HEK293T (cell line): ENCODE measurements at regions not wholly inside any gene's neighbourhood (a gene's known extent, or its start where the extent isn't known, plus 50 kb on each side); places are given as distances from the start of the nearest gene placed in this dataset.

ENCODE experiments used
- ARNT ChIP-seq: fragments of 450-650 bp; IDR thresholded peaks from 2 replicates; pipeline ENCODE4 v1.6.1; 2017; ENCODE audit warnings: mild to moderate bottlenecking
- BHLHE40 ChIP-seq: fragments of 450-650 bp; IDR thresholded peaks from 2 replicates; pipeline ENCODE4 v1.6.1; 2016; ENCODE audit warnings: mild to moderate bottlenecking, moderate library complexity, borderline replicate concordance
- CTBP1 ChIP-seq: fragments of 450-650 bp; IDR thresholded peaks from 2 replicates; pipeline ENCODE4 v1.6.1; 2016; ENCODE audit warnings: borderline replicate concordance
- ELF4 ChIP-seq: fragments of 450-650 bp; IDR thresholded peaks from 2 replicates; pipeline ENCODE4 v1.6.1; 2017; ENCODE audit warnings: antibody characterized with exemption
- FOXA1 ChIP-seq: fragments of 450-650 bp; IDR thresholded peaks from 2 replicates; pipeline ENCODE4 v1.6.1; 2016; ENCODE audit warnings: mild to moderate bottlenecking
- FOXK2 ChIP-seq: fragments of 450-650 bp; IDR thresholded peaks from 2 replicates; pipeline ENCODE4 v1.6.1; 2016; ENCODE audit warnings: mild to moderate bottlenecking
- FOXM1 ChIP-seq: fragments of 450-650 bp; IDR thresholded peaks from 2 replicates; pipeline ENCODE4 v1.6.1; 2017; ENCODE audit warnings: mild to moderate bottlenecking, borderline replicate concordance
- HDGF ChIP-seq: fragments of 450-650 bp; IDR thresholded peaks from 2 replicates; pipeline ENCODE4 v1.6.1; 2017; ENCODE audit warnings: antibody characterized with exemption, borderline replicate concordance
- LEF1 ChIP-seq: fragments of 450-650 bp; IDR thresholded peaks from 2 replicates; pipeline ENCODE4 v1.6.1; 2017; ENCODE audit warnings: mild to moderate bottlenecking, borderline replicate concordance
- PKNOX1 ChIP-seq: fragments of 450-650 bp; IDR thresholded peaks from 2 replicates; pipeline ENCODE4 v1.6.1; 2016
- SP1 ChIP-seq: fragments of 450-650 bp; IDR thresholded peaks from 2 replicates; pipeline ENCODE4 v1.6.1; 2017
- SUZ12 ChIP-seq: fragments of 450-650 bp; IDR thresholded peaks from 2 replicates; pipeline ENCODE4 v1.6.1; 2016; ENCODE audit warnings: mild to moderate bottlenecking
- TARDBP ChIP-seq: fragments of 450-650 bp; IDR thresholded peaks from 2 replicates; pipeline ENCODE4 v1.6.1; 2016
- ZNF384 ChIP-seq: fragments of 450-650 bp; IDR thresholded peaks from 2 replicates; pipeline ENCODE4 v1.6.1; 2016

DNA sequence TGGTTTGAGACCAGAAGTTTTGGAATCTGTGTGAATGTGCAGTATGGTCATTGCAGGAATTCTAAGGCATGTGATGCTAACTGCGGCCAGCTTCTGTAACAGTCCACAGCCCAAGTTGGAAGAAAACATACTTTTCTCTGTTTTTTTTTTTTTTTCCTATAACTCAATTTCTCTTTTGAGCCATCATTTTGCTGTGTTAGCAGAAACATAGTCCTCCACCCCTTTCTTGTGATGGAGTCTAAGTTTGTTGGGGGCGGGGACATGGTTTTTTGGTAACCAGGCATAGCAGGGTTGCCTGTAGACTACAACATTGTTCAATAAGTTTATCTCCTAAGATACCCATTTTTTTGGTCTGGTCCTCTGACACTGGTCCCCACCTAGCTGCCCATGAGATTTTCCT is 223.2 kb upstream of the ONECUT1 start:
- TF ChIP-seq CTBP1 (no peak), TARDBP (no peak), ZNF384 (no peak), SP1 (no peak), FOXK2 (no peak), ARNT (no peak), BHLHE40 (no peak), ELF4 (no peak), HDGF (no peak), FOXA1 (no peak), LEF1 (no peak), FOXM1 (no peak), SUZ12 (no peak), PKNOX1 (no peak)
